WERI-Rb-1 (cell line): ENCODE measurements at regions not wholly inside any gene's neighbourhood (a gene's known extent, or its start where the extent isn't known, plus 50 kb on each side); places are given as distances from the start of the nearest gene placed in this dataset.

Experiments
- DNase-seq: peaks from one replicate; pipeline ENCODE4 v3.0.0-alpha.2; 2020
- H3K27ac ChIP-seq: fragments of 250-450 bp; sonication (Bioruptor Pico); 2 replicates; pipeline ENCODE4 v1.5.1; 2020; ENCODE audit warnings: mild to moderate bottlenecking, moderate library complexity
- H3K27me3 ChIP-seq: fragments of 250-450 bp; sonication (Bioruptor Pico); 2 replicates; pipeline ENCODE4 v1.5.1; 2021; ENCODE audit warnings: mild to moderate bottlenecking, low read depth, moderate library complexity; ENCODE audit not compliant: insufficient read depth, severe bottlenecking
- H3K36me3 ChIP-seq: fragments of 250-450 bp; sonication (Bioruptor Pico); 2 replicates; pipeline ENCODE4 v1.5.1; 2020; ENCODE audit warnings: mild to moderate bottlenecking, moderate library complexity
- H3K4me3 ChIP-seq: 2 replicates; pipeline ENCODE4 v1.5.1; 2011; ENCODE audit warnings: low read depth, mild to moderate bottlenecking, control low read depth, low read length
- H3K9me3 ChIP-seq: fragments of 250-450 bp; sonication (Bioruptor Pico); 2 replicates; pipeline ENCODE4 v1.5.1; 2021; ENCODE audit warnings: mild to moderate bottlenecking, moderate library complexity; ENCODE audit not compliant: severe bottlenecking
- CTCF ChIP-seq: IDR thresholded peaks from 2 replicates; pipeline ENCODE4 v1.5.1; 2011; ENCODE audit warnings: low read depth, mild to moderate bottlenecking, control low read depth, inconsistent platforms, low read length

DNA sequence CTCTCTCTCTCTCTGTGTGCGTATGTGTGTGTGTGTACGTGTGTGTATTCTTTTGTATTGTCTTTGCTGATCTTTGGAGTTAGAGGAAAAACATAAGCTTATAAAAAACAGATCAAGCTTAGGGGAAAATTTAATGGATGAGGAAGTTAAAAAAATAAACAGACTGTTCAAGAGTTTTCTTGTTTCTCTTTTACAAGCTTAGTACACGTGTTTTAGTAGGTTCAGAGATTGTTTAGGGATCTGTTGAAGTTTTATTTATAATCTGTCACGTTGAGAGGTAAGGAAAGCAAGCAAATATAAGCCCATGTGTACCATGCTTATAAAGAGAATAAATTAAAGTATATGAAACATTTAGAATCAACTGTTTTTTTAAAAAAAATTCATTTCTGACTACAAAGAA, 1470.3 kb upstream of the NUDT12 start:
- no peaks in the 10 kb centered on the region for H3K36me3 ChIP-seq
- H3K4me3 ChIP-seq = no peak overlapping the region
- H3K9me3 ChIP-seq = no peaks in the 10 kb centered on the region
- no peaks in the 10 kb centered on the region for H3K27me3 ChIP-seq
- no peak overlapping the region for H3K27ac ChIP-seq
- no peak for DNase-seq
- TF ChIP-seq CTCF = no peak

- TF ChIP-seq CTCF = no peak
- Histone ChIP-seq H3K4me3 (no peak overlapping the region), H3K36me3 (no peaks in the 10 kb centered on the region), H3K27me3 (no peaks in the 10 kb centered on the region), H3K27ac (no peak overlapping the region), H3K9me3 (no peaks in the 10 kb centered on the region)
- DNase-seq = no peak
These were observed 1467.6 kb upstream of the NUDT12 start for GRCh38 chr5:105030153-105030552.

GRCh38 chr5:105015098-105015497, 1452.5 kb upstream of the NUDT12 start:
- TF ChIP-seq CTCF = no peak
- no peaks in the 10 kb centered on the region for H3K9me3 ChIP-seq
- H3K27me3 ChIP-seq = no peaks in the 10 kb centered on the region

DNA sequence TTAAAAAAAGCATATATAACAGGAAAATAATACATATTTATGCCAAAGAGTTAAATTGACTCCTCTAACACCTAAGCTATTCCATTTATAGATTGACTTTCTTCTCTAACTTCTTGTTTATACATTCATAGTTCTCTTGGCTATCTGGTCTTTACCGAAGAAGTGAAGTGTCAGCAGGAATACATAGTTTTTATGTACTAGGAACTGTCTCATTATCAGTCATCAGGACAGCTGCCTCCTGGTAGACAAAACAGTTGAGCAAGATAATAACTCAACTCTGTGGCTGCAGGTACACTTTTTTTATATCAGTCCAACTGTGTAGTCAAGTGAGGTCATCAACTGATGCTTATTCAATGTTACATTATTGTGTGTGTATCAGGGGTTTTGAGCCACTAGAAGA, 1436.0 kb upstream of the NUDT12 start:
- Histone ChIP-seq H3K4me3 (no peak overlapping the region), H3K27me3 (no peaks in the 10 kb centered on the region), H3K9me3 (no peaks in the 10 kb centered on the region), H3K36me3 (no peaks in the 10 kb centered on the region), H3K27ac (no peak overlapping the region)
- no peak for DNase-seq
- no peak for TF ChIP-seq CTCF

More at GRCh38 chr5:105015098-105015497, 1452.5 kb upstream of the NUDT12 start:
- no peak overlapping the region for H3K27ac ChIP-seq
- H3K36me3 ChIP-seq = no peaks in the 10 kb centered on the region
- no peak for DNase-seq
- H3K4me3 ChIP-seq = no peak overlapping the region

DNA sequence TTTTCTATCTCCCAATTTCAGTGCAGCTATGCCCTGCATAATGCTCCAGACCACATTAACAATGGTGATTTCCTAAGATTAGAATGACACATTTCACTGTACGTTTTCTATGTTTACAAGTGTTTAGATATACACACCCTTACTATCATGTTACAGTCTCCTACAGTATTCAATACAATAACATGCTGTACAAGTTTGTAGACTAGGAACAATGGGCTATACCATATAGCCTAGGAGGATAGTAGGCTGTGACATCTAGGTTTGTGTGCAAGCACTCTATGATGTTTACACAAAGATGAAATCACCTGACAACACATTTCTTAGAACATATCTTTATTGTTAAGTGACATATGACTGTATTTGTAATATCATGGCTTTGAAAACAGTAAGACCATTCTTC, 1435.6 kb upstream of the NUDT12 start:
- Histone ChIP-seq H3K4me3 (no peak overlapping the region), H3K27me3 (no peaks in the 10 kb centered on the region), H3K27ac (no peak overlapping the region), H3K9me3 (no peaks in the 10 kb centered on the region), H3K36me3 (no peaks in the 10 kb centered on the region)
- DNase-seq = no peak
- no peak for TF ChIP-seq CTCF

DNA sequence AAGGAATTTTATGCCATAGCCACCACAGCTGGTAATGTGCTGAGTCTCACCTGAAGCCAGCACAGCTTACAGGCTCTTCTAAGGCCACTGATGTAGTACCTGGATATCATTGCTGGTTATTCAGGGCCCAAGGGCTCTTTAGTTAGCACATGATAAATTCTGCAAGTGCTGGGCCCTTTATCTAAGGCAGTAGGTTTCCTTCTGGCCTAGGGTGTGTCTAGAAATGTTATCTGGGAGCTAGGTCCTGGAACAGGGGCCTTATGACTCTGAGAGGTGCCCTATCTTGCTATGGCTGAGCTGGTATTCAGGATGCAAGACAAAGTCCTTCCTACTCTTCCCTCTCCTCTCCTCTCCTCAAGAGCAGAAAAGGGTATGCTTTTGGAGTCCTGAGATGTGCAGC, 1424.5 kb upstream of the NUDT12 start:
- H3K4me3 ChIP-seq = no peak overlapping the region
- peaks cover 2% of the 10 kb centered on the region for H3K9me3 ChIP-seq
- no peak for DNase-seq
- TF ChIP-seq CTCF = no peak
- no peaks in the 10 kb centered on the region for H3K27me3 ChIP-seq
- H3K36me3 ChIP-seq = no peaks in the 10 kb centered on the region
- H3K27ac ChIP-seq = no peak overlapping the region
